NCI-H748 (cell line): ENCODE measurements at regions not wholly inside any gene's neighbourhood (a gene's known extent, or its start where the extent isn't known, plus 50 kb on each side); places are given as distances from the start of the nearest gene placed in this dataset.
A peak's percentile ranks its signal among the peaks of the same experiment; 100 is the strongest.

Source experiments
- DNase-seq: peaks from one replicate; lab custom pipeline; 2025; ENCODE audit not compliant: unreplicated experiment; lab: John Stamatoyannopoulos, UW

DNA sequence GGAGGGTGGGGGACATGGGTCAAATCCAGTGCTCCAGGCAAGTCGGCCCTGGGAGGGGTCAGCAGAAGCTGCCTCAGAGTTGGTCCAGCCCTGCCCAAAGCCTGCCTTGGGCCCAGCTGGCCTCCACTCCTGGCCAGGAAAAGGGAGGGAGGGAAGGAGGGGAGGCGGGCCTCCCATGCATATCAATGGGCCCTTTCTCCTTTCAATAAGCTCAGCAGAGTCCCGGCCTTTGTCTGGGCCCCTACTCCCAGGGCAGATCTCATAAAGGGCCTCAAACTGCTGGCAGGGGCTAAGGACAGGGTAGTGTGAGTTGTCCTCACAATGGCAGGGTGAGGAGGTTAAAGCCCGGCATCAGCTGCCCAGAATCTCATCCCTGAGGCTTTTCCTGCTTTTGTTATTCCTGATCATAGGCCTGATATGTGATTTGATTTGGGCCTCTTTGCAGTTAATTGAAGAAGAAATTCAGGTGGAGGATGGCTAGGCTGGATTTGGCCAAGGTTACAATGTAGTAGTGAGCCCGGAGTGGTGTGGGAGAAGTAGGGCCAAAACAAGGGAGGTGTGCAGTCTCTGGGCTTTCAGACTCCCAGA, 121.1 kb upstream of the ATP6AP2 start:
- no peak for DNase-seq

DNA sequence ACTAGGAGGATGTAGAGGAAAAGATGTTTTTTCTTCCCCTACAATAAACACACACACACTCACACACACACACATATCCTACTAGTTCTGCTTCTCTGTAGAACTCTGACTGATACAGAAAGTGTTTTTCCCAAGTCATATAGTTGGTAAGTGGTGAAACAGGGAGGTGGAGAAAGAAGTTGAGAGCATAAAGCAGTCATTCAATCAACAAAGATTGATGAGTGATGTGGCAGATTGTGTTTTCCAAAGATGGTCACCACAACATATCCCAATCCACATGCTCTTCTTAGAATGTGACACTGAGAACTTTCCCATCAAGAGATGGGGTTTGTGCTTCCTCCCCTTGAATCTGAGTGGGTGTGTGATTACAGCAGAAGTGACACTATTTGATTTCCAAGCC, 123.4 kb upstream of the ATP6AP2 start:
- DNase-seq, result no peak

DNA sequence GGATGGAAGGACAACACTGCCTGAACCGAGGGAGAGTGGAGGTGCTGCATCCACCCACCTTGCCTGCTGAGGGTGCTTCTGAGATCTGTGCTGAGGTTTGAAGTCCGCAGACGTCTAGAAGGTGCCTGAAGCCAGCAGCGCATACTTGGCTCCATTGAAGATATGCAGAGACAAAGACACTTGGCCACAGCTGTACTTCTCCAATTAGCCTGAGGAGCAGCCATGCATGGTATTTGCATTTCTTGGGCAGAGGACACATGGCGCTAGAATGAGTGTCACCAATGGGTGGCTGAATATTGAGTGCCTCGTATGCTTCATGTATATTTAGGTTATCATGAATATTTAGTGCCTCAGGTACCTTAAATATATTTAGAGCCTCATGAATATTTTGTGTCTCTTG, 128.7 kb upstream of the ATP6AP2 start:
- no peak for DNase-seq

DNA sequence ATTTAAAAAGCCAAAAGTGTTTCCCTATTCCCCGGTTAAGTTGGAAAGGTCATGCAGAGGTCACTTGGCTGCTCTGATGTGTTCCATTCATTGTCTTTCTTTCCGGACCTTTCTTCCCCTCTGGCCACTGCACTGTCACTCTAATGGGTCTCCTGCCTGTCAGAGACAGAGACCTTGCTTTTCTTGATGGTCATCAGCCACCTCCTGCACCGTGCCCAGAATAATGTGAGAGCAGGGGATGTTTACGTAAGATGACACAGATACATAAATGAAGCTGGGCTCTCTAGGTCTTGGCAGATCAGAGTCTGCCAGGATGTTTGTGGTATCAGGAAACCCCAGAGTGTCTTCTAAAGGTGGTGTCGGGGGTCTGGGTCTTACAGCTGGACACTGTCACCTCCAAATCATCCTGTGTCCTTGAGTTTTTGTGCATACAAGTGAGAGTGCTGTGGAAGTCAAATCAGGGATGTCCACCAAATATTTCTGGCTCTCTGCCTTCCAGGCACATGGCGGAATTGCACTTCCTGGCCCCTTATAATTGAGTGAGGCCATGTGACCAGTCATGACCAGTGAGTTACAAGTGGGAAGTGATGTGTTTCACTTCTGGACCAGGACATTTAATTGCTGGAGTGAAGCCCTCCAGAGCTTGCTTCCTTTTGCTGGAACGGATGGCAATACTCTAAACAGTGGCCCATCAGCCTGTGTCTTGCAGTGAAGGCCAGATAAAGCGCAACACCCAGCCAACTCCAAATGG, 130.6 kb upstream of the ATP6AP2 start:
- no peak for DNase-seq

DNA sequence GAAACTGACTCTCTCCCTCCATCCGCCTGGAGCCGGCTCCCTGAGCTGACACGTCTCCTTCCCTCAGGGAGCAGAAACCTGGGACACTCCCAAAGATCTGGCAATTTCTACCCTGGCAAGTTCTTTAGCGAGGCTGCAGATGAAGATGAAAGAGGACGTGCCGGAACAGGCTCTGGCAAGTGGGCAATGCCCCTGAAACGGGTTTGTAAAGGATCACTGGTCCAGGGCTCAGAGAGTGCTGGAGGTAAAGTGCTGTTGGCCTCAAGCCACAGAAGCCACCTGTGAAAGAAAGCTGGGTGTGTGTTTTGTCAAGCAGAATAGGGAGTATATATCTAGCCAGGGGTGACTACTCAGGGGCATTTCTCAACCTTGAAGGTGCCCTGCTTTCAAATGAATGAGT, 131.4 kb upstream of the ATP6AP2 start:
- no peak for DNase-seq

DNA sequence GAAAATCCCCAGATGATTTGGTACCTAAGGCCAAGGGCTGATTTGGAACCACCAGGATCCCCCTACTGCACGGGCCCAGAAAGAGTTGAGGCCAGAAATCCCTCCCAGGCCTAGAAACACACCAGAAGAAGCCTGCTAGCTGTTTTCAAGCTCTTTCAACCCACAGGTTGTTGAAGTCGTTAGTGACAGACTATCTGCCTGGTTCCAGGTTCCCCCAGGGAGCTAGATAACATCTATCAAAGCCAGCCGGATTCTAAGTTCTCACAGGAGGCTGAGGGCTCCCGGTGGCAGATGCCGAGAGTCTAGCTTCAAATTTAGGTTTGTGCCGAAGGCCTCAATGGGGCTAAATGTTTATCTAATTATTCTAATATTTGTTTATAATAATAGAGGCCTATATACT, 132.0 kb upstream of the ATP6AP2 start:
- no peak for DNase-seq

DNA sequence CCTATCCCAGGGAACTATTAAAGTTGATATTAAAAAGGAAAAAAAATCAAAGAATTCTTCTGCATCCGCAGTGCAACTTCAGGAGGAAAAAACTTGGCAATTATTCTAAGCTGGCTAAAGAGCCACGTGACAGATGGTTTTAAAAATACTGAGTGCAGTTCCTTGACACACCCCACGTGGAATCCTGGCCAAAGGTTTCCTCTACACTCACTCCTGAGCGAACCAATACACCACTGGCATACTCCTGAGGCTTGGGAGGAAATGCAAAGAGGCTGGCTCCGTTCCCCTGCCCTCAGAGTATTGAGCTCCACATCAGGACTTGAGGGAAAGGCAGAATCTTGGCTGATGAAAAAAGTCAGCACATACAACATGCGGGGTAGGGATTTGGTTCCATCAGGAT, 133.8 kb upstream of the ATP6AP2 start:
- DNase-seq, result no peak

DNA sequence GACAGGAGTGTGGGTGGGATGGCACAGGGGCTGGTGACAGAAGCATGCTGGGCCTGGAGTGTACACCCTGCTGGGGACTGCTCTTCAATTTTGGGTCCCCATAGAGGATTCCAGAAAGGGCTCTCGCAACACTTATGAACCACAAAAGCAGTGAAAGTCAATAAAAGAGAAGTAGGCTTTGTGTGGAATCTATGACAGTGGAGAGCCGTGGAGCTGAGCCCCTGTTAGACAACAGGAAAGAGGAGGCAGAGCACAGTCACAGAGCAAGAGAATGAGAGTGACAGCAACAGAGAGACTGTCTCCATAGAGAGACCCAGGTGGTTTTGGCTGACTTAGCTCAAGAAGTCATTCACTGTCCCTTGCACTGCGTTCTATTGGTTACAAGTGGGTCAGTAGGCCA, 135.1 kb upstream of the ATP6AP2 start:
- no peak for DNase-seq

DNA sequence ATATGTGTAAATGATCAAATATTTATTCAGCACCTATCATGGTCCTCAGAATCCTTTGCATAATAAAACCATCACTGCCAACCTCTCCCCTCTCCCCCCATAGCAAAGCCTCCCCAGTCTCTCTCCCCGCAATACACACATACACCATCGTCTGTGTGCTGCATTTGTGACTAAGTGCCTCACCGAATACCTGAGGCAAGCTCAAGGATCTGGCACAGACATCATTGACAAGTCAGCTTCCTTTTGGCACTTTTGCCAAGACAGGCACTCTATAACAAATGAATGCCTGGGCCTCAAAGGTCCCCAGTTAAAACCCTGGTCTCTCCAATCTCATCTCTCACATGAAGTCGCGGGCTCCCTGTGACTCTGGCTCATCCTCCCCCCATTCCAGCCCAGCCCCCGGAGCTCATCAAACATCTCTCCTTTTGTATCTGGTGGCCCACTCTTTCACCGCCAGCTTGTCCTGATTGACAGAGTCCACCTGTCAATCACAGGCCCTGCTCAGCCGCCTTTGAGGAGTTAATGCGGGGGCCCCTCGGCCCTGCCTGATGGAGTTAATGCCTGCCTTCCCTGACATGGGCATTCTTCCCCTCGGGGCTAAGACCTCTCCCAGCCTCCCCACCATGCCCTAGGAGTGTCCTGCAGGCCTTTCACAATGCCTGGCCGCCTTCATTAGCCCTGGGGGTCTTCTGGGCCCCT, 135.8 kb upstream of the ATP6AP2 start:
- DNase-seq, result no peak

DNA sequence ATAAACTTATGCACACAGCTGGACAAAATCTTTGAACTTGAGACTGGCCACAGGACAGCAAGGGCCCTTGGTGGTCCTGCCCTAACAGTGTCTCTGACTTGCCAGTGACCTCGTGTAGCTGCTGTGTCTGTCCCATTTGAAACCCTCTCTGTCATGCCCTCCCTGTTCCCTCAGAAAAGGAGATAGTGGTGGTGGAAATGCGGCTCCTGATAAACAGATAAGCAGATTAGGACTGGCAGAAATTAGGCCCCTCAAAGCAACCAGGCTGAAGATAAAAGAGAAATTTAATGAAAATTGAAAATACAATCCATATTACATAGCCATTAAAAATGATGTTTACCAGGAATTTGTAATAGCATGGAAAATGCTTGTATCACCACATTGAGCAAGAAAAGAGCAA, 136.6 kb upstream of the ATP6AP2 start:
- DNase-seq, result no peak

DNA sequence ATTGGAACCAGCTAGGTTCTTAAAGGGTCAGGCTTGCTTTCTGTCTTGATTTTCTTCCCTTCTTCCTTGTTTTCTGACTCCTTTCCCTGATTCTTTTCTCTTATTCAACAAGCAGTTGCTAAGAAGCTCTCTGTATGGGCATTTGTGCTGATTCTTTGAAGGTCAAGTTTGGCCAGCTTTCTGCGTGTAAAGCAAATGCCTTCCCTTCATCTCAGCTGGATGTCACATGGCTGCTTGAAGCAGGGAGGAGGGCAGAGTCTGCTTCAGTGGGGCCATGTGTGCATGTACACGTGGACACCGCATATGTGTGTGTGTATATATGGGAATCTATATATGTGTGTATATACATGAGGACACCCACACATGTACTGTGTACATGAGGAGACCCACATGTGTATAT, 139.9 kb upstream of the ATP6AP2 start:
- DNase-seq, result no peak

DNA sequence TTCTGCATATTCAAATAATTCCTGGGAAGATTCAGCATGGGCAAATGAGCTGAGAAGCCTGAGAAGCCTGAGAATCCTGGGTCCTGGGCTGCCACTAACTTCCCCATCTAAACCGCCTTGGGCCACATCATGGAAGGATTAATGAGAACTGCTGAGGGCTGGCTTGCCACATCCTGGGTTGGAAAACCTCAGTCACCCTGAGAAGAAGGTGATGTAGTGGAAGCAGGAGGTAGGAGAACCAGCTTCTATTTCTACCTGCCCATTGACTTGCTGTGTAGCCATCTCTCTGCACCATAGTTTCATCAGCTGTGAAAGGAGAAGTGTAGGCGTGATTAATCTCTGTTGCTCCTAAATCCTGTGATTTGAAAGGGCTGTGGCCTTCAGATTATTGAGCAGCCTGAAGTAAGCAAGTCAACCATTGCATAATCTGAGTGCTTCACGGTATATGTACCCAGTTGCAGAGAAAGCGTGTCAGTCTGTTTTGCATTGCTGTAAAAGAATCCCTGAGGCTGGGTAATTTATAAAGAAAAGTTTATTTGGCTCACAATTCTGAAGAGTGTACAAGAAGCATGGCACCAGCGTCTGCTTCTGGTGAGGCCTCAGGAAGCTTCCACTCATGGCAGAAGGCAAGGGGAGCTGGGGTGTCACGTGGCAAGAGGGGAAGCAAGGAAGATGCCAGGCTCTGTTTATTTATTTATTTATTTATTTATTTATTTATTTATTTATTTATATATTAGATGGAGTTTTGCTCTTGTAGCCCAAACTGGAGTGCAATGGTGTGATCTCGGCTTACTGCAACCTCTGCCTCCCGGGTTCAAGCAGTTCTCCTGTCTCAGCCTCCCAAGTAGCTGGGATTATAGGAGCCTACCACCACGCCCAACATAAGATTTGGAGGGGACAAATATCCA, 140.9 kb upstream of the ATP6AP2 start:
- DNase-seq, result no peak

DNA sequence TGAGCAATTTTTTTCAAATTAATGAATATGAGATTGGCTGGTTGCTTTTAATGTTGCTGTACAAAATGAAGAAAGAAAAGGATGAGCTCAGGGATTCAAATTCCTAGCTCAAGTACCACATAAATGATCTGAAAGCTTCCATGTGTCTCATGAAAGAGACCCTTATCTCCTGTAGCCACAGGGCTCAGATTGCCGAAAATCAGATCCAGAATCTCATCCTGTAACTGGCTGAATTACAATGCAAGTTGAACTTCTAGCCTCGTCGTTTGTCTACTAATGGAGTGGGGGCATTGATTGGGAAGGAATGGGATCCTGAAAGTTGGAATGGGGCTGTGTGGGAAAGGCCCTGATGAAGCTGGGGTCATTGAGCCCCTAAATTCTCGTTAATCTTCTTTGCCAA, 143.4 kb upstream of the ATP6AP2 start:
- no peak for DNase-seq

DNA sequence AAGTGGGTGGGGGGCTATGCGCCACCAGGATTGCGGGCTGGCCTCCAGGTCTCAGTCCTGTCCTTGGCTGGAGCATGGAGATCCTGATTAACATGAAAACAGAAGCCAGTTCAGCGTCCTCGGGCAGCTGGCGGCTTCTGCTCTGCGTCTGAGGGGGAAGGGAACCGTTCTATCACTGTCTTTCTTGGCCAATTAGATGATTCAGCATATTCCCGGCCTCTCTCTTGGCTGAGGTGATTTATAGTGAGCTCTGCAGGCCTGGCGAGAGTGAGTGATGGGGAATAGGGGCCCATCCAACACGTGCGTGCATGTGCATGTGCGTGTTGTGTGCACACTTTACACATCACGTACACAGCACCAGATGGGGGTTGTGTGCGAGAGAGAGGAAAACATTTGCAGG, 145.8 kb upstream of the ATP6AP2 start:
- no peak for DNase-seq

DNA sequence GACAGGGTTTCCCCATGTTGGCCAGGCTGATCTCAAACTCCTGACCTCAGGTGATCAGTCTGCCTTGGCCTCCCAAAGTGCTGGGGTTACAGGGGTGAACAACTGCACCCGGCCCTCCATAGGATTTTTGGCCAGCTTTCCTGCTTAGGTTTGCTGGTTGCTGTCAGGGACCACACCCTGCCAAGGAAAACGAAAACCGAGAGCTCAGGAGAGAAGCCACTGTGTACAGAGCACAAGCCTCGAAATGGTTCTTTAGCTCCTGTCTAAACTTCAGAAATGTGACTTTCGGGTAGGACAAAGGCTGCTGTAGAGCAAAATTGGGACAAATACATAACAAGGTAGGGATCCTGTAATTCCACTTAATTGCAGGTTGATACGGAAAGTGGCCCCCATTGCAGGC, 146.3 kb upstream of the ATP6AP2 start:
- no peak for DNase-seq

DNA sequence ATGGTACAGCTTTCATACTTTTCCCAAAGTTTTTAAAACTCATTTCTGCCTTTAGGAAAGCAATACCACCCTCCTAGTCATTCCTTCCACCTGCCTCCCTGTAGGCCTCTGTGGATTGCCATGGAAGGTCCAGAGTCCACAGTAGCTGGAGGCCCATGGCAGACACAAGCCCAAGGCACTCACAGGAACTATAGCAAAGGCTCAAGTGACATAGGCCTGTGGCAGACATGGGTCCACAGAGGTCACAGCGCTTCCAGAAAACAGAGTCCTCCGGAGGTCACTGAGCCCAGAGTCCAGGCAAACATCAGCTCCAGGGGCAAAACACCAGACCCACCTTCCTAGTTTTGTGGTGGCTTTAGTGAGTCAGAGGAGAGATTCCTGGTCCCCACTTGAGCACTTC, 147.6 kb upstream of the ATP6AP2 start:
- DNase-seq, result no peak

DNA sequence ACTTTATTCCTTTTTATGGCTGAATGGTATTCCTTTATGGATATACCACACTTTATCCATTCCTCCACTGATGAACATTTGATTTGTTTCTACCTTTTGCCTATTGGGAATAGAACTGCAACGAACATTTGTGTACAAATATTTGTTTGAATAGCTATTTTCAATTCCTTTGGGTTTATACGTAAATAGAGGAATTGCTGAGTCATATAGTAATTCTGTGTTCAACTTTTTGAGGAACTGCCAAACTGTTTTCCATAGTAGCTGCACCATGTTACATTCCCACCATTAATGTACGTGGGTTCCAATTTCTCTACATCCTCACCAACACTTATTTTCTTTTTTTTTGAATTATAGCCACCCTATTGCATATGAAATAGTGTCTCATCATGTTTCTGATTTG, 156.5 kb upstream of the ATP6AP2 start:
- DNase-seq, result no peak

DNA sequence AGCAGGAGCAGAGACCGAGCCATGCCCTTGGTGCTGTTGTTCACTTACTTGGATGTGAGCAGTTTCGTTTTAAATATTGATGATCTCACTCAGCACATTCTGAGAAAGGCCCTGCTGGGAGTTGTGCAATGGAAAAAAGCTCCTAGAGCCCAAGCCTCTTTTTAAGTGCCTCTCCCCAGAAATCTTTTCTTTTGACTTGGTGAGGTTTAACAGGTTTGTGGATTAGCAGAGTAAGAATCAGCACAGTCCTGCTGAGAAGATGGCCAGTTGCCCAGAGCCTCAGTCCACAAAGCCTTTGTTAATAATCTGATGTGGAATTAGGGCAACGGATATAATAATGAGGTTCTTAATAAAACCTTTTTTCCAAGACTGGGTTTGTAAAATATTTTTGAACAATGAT, 157.5 kb upstream of the ATP6AP2 start:
- peak; percentile 4 for DNase-seq

DNA sequence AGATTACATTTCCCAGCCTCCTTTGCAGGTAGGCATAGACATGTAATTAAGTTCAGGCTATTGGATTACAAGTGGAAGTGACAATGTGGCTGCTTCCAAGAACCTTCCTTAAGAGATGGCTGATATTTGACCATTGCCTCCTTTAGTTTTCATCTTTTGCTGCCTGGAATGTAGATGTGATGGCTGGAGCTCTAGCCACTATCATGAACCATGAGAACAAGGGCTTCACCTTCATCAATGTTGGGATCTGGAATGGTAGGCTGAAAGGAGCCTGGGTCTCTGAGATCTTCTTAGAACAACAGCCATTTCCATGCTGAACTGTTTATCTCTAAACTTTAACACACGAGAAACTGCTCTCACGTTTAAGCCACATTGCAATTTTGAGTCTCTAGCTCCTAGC, 158.7 kb upstream of the ATP6AP2 start:
- DNase-seq, result no peak

DNA sequence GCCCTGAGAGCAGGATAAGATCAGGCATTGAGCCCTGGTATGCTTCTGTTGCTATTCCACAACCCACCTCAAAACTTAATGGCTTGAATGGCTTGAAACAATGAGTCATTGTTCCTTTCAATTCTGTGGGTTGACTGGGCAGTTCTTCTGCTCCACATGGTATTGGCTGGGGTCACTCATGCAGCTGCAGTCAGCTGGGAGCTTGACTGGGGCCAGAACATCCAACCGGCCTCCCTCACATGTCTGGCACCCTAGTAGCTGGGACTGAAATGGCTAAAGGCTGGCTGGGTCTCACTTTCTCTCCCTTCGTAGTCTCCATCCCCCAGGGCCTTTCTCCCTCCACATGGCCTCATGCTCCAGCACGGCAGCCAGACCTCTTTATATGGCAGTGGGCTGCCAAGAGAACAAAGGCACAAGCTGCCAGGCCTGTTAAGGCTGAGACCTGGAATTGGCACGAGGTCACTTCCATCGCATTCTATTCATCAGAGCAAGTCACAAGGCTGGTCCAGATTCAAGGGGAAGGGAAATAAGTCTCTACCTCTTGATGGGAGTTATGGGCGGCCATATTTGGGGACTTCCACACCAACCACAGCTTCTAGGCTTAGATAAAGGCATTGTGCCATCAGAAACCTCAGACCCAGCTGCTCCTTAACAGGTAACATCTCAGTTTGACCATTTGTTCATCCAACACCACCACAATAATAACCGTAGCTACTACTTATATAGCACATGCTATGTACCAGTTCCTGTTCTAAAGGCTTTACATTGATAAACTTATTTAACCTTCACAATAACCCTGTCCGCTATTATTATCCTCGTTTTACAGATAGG, 159.7 kb upstream of the ATP6AP2 start:
- DNase-seq, result no peak

DNA sequence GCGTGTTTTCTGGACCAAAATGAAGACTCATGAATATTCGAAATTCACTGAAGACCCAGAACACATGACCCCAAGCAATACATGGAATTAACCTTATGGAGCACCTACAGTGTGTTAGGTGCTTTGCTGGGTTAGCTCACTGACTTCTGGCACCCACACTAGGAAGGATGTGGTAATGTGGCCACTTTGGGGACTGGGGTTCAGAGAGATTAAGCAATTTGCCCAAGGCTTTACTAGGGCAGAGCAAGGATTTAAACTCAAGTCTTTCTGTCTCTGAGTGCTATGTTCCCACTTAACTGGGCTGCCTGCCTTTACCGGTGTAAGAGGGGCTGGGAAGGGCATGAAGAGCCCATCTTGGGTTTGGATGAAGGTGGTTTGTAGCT, 162.0 kb upstream of the ATP6AP2 start:
- no peak for DNase-seq
